MM.1S (cell line): ENCODE measurements at regions not wholly inside any gene's neighbourhood (a gene's known extent, or its start where the extent isn't known, plus 50 kb on each side); places are given as distances from the start of the nearest gene placed in this dataset.

Experiments
- DNase-seq: peaks from one replicate; pipeline ENCODE4 v3.0.0-alpha.2; 2015
- H2AFZ ChIP-seq: fragments of 300-600 bp; sonication (generic); 2 replicates; pipeline ENCODE4 v1.6.0; 2016; ENCODE audit warnings: antibody characterized with exemption, low read length
- H3F3A ChIP-seq: fragments of 300-600 bp; sonication (generic); 2 replicates; pipeline ENCODE4 v1.6.1; 2016; ENCODE audit warnings: mild to moderate bottlenecking, antibody characterized with exemption, low read length, moderate library complexity, mixed read lengths; ENCODE audit not compliant: insufficient read depth
- H3K27ac ChIP-seq: fragments of 300-600 bp; sonication (generic); 2 replicates; pipeline ENCODE4 v1.5.1; 2016; ENCODE audit warnings: mild to moderate bottlenecking, low read length
- H3K27me3 ChIP-seq: fragments of 300-600 bp; sonication (generic); replicated peaks from 2 replicates; pipeline ENCODE4 v1.6.0; 2016; ENCODE audit warnings: low read length; ENCODE audit not compliant: insufficient read depth
- H3K36me3 ChIP-seq: fragments of 300-600 bp; sonication (generic); replicated peaks from 2 replicates; pipeline ENCODE4 v1.6.1; 2016; ENCODE audit warnings: mild to moderate bottlenecking, low read length, mixed read lengths; ENCODE audit not compliant: insufficient read depth
- H3K4me1 ChIP-seq: fragments of 300-600 bp; sonication (generic); 2 replicates; pipeline ENCODE4 v1.6.1; 2016; ENCODE audit warnings: low read length, mixed read lengths
- H3K4me2 ChIP-seq: fragments of 300-600 bp; sonication (generic); 2 replicates; pipeline ENCODE4 v1.6.0; 2016; ENCODE audit warnings: low read depth, low read length
- H3K4me3 ChIP-seq: fragments of 300-600 bp; sonication (generic); 2 replicates; pipeline ENCODE4 v1.5.1; 2016; ENCODE audit warnings: low read length, mixed read lengths
- H3K79me2 ChIP-seq: fragments of 300-600 bp; sonication (generic); 2 replicates; pipeline ENCODE4 v1.6.1; 2016; ENCODE audit warnings: mixed run types, low read length, mixed read lengths
- H3K9ac ChIP-seq: fragments of 300-600 bp; sonication (generic); 2 replicates; pipeline ENCODE4 v1.6.1; 2016; ENCODE audit warnings: low read length, mixed read lengths
- H3K9me2 ChIP-seq: fragments of 300-600 bp; sonication (generic); replicated peaks from 2 replicates; pipeline ENCODE4 v1.6.1; 2016; ENCODE audit warnings: mild to moderate bottlenecking, low read length, mixed read lengths; ENCODE audit not compliant: insufficient read depth
- H3K9me3 ChIP-seq: fragments of 300-600 bp; sonication (generic); replicated peaks from 2 replicates; pipeline ENCODE4 v1.6.1; 2016; ENCODE audit warnings: mild to moderate bottlenecking, low read length, mixed read lengths; ENCODE audit not compliant: insufficient read depth
- H4K20me1 ChIP-seq: fragments of 300-600 bp; sonication (generic); 2 replicates; pipeline ENCODE4 v1.6.1; 2016; ENCODE audit warnings: mild to moderate bottlenecking, low read length, moderate library complexity, mixed read lengths; ENCODE audit not compliant: insufficient read depth
- EZH2 ChIP-seq: fragments of 300-600 bp; sonication (generic); optimal IDR thresholded peaks from 2 replicates; pipeline ENCODE3; 2017; ENCODE audit warnings: low read depth, mild to moderate bottlenecking, antibody characterized with exemption, low read length, mixed read lengths
- EZH2phosphoT487 ChIP-seq: fragments of 300-600 bp; sonication (generic); IDR thresholded peaks from 2 replicates; pipeline ENCODE4 v1.6.1; 2018; ENCODE audit warnings: antibody characterized with exemption, low read length
- TF ChIP-seq, protein P1 (sequence below): fragments of 300-600 bp; sonication (generic); IDR thresholded peaks from 2 replicates; pipeline ENCODE4 v1.5.1; 2016; ENCODE audit warnings: antibody characterized with exemption, low read length, mixed read lengths

DNA sequence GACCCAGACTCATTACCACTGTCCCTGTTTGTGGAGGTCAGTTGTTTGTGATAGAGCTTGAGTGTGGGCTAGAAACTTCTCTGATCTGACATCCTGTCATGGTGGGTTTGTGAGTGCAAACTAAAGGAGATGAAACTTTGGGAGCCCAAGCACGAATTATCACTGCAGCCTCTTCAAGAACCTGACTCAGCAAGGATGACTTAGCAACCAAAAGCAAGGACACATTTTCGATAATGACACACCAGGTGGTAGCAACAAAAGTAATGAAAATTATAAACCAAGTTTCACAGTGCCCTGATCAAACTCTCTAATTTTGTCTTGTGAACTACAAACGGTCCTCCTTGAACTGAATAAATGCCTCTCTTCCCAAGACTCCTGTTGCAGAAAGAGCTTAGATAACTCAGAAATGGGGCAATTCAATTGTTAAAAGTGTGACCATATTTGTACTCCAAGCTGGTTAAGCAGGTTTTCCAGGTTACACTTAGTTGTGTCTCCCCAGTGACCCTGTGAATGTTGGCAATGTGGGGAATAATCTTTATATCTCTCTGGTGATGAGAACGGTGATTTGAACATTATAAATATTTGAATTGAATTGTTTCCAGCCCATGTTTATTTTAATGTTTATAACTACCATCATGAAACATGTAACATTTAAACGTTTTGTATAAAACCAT, 52.6 kb upstream of the ATP8A1 start:
- H3K4me1 ChIP-seq: peaks cover 18% of the 10 kb centered on the region
- H3K4me3 ChIP-seq: no peak overlapping the region
- H3K27me3 ChIP-seq: no peaks in the 10 kb centered on the region
- H3K36me3 ChIP-seq: no peaks in the 10 kb centered on the region
- TF ChIP-seq EZH2phosphoT487 (no peak), EZH2 (no peak)
- TF ChIP-seq, protein P1, sequence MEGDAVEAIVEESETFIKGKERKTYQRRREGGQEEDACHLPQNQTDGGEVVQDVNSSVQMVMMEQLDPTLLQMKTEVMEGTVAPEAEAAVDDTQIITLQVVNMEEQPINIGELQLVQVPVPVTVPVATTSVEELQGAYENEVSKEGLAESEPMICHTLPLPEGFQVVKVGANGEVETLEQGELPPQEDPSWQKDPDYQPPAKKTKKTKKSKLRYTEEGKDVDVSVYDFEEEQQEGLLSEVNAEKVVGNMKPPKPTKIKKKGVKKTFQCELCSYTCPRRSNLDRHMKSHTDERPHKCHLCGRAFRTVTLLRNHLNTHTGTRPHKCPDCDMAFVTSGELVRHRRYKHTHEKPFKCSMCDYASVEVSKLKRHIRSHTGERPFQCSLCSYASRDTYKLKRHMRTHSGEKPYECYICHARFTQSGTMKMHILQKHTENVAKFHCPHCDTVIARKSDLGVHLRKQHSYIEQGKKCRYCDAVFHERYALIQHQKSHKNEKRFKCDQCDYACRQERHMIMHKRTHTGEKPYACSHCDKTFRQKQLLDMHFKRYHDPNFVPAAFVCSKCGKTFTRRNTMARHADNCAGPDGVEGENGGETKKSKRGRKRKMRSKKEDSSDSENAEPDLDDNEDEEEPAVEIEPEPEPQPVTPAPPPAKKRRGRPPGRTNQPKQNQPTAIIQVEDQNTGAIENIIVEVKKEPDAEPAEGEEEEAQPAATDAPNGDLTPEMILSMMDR: no peak
- H2AFZ ChIP-seq: peak overlapping the region; percentile 50
- H3K9ac ChIP-seq: no peak overlapping the region
- DNase-seq: peak; percentile 31
- H3K4me2 ChIP-seq: peak overlapping the region; percentile 33; the same call in 1 of the 2 replicates
- H3F3A ChIP-seq: peaks cover 6% of the 10 kb centered on the region; the same call in 1 of the 2 replicates
- no peaks in the 10 kb centered on the region for H3K9me2 ChIP-seq
- H4K20me1 ChIP-seq: no peaks in the 10 kb centered on the region
- H3K9me3 ChIP-seq: no peaks in the 10 kb centered on the region
- H3K27ac ChIP-seq: no peak overlapping the region
- no peaks in the 10 kb centered on the region for H3K79me2 ChIP-seq

DNA sequence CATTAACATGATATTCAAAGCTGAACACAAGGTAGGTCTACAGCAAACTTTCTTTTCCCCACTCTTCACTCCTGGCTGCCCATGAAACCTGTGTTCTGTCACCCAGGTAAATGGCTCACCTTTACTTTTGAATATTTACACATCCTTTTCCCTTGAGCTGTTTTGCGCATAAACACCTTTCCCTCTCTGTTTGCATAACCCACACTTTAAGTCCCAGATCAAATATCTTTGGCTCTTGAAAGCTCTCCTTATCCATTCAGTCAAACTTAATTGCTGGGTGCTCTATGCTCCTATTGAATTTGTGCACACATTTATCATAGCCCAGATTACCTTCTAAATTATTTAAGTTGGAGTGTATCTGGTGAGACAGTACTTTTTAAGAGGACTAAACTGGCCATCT, 51.7 kb upstream of the ATP8A1 start:
- H3K79me2 ChIP-seq: no peaks in the 10 kb centered on the region
- peaks cover 6% of the 10 kb centered on the region; the same call in 1 of the 2 replicates for H3F3A ChIP-seq
- H3K9me2 ChIP-seq: no peaks in the 10 kb centered on the region
- H3K4me2 ChIP-seq: no peak overlapping the region
- no peak for DNase-seq
- H3K27me3 ChIP-seq: no peaks in the 10 kb centered on the region
- no peaks in the 10 kb centered on the region for H3K9me3 ChIP-seq
- no peaks in the 10 kb centered on the region for H3K36me3 ChIP-seq
- no peak overlapping the region for H3K27ac ChIP-seq
- no peak overlapping the region for H2AFZ ChIP-seq
- peaks cover 18% of the 10 kb centered on the region for H3K4me1 ChIP-seq
- H3K9ac ChIP-seq: no peak overlapping the region
- no peaks in the 10 kb centered on the region for H4K20me1 ChIP-seq
- H3K4me3 ChIP-seq: no peak overlapping the region
- TF ChIP-seq, protein P1: no peak
- TF ChIP-seq EZH2 (no peak), EZH2phosphoT487 (no peak)
